GM19238 (cell line): ENCODE measurements at regions not wholly inside any gene's neighbourhood (a gene's known extent, or its start where the extent isn't known, plus 50 kb on each side); places are given as distances from the start of the nearest gene placed in this dataset.

Experiments used
- DNase-seq: peaks from one replicate; pipeline ENCODE4 v3.0.0; 2011; ENCODE audit warnings: low spot score; ENCODE audit not compliant: insufficient read length

DNA sequence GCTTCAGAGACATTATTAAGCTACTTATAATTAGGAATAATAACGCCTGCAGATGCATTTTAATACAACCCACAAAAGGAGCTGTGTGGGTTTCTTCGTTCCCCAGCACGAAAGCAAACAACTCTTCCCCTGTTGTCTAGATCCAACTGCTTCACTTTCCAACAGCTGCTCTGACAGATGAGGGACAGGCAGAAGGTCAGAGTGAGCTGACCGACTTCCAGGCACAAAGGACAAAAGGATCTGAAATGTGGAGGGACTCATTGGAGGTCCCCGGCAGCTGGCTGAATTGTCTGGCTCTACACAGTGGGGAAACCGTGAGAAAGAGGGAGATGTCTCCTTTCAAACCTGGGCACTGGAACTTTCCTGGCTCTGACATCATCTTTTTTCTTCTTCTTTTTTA, 79.1 kb upstream of the ALDH1B1 start:
- no peak for DNase-seq

DNA sequence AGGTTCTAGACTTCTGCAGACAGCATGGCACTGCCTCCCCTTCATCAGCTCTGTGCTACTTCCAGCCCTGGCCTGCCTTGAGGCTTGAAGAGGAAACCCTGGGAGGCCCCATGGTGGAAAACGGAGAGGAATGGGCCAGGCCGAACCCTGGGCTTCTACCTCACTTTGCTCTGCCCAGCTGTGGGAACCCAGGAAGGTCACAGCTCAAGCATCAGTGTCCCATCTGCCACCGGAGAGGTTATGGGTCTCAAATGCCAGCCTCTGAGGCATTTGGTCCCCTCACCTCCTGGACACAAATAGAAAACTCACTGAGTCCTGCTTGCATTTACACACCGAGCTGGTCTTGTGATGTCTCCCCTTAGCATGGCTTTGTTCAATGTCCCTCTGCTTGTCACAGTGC, 80.1 kb upstream of the ALDH1B1 start:
- no peak for DNase-seq

DNA sequence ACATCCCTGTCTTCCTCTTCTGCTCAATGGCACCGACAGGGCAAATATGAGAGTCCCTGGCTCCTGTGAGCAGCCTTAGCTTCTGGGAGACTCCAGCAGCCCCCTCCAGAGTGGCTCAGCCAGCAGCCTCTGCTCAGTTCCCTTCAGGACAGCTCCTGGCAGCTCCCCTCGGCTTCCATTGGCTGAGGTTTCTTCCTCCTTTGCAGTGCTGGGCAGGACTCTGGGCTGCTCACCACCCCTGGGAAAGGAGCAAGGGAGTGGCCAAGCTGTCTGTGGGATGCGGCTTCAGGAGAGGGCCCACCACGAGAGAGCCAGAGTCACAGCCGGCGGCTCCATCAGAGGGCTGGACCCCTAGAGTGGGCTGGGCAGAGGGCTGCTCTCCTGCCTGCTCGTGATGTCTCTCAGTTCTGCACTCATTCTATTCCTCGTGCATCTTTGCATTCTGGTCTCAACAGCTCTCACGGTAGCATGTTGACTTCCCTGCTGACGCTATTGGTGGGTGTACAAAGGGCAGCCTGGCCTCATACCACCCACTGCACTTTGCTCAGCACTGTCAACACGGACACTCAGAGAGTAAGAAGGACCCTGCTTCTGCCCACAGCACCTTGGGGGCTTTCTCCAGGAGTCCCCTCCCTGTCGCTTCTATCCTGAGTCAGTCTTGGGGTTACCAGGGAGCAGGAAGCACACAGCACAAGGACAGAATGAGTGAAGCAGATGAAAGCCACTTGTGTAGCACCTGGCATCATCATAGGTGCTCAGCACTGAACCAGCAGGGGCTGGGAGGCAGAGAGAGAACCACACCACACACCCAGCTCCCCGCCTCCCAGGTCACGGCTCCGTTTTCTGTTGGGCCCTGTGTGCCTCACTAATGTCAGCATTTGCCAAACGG, 80.9 kb upstream of the ALDH1B1 start:
- no peak for DNase-seq

DNA sequence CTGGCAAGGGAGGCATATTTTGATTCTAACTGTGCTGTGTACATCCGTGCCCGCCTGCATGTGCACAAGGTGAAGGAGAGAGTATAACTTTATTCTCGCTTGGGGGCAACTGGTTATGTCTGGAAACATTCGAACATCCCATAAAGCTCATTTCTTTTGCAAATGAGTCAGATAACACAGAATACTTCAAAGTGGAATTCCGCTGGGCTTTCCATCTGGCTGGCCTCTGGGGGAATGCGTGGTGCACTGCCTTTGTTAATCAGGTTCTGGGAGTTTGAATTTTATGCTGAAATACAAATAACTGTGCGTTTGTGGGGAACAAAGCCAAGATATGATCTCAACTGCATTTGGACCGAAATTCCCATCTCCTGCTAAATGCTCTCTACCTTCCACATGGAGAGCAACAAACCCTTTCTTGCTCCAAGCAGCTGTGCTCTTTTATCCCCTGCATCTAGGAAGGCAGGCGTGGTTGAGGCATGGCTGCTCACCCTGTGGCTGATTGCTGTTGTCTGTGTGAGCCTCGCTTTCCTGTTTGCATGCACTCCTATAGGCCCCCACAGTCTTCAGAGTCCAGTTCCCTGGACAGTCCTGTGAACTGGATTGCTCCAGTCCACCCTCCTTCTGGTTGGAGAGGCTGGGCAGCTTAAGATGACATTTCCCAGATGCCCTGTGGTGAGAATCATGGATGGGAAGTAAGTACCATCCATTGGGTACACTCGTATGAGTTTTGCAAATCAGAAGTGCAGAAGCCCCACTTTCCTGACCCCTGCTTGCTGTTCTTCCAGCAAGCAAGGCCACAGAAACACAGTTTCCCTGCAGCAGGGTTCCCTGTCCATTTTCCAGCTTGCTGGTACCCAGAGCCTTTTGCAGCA, 82.9 kb upstream of the ALDH1B1 start:
- DNase-seq, result no peak

DNA sequence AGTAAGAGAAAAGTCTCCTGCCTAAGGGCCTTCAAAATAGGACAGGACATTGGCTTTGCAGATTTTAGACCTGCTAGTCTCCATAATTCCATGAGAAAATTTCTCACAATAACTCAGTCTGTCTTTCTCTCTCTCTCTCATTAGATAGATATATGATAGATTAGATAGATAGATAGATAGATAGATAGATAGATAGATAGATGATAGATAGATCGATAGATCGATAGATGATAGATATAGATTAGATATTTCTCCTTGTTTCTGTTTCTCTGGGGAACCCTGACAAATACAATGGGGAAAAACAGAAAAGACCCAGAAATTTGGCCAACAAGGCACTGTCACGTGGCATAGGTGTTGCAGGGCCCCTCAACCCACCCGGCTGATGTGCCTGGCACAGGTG, 84.4 kb upstream of the ALDH1B1 start:
- no peak for DNase-seq

DNA sequence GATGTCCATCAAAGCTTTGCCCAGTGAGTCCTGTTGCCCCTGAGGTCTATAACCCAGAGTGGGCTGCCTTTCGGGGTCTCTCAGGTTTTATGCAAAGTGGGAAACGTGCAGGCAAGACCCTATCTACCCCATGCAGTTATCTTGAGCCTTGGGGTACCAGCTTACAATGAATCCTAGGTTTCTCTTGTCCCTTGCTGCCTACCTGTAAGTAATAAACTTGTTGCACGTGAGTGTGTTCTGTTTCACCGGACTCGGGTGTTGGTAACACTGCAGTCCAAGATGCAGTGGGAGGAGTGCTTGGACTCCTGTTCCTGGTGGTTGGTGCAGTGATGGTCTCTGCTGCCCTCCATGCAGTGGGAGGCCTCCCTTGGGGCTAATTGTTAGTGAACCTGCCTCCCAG, 85.6 kb upstream of the ALDH1B1 start:
- no peak for DNase-seq

DNA sequence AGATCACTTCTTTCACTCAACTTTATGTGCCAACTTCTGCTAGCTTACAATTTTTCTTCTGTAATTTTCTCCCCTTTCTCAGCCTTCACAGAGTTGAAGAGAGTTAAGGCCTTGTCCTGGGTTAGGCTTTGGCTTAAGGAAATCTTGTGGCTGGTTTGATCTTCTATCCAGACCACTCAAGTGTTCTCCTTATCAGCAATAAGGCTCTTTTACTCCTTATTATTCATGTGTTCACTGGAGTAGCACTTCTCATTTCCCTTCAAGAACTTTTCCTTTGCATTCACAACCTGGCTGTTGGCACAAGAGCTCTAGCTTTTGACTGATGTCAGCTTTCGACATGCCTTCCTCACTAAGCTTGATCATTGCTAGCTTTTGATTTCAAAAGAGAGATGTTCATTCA, 86.9 kb upstream of the ALDH1B1 start:
- DNase-seq, result no peak

DNA sequence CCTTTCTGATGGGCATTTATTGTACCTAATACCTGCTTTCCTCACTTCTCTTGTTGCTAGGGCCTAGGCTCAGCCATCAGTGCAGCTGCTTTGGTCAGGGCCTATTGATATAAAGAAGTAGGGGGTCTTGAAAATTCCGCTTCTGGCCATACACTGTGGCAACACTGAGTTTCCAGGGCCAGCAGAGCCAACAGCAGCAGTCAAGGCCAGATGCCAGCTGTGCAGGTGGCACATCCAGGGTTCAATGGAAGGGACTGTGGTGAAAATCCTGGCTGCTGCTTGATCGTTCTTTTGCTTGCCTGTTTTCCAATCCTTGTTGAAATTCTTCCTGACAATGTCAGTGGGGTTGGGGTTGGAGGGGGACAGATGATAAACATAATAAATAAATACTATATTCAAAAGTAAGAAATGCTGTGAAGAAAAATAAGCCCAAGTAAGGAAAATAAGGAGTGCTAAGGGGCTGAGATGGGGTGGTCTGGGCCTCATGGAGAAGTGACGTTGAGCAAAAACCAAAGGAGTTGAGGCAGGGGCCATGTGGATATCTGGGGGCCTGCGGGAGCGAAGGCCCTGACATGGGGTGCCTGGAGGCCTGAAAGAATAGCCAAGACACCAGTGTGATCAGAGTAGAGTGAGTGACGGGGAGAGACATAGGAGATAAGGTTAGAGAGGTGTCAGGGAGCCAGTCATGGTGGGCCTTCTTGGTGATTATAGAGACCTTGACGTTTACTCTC, 91.0 kb upstream of the ALDH1B1 start:
- DNase-seq, result no peak

DNA sequence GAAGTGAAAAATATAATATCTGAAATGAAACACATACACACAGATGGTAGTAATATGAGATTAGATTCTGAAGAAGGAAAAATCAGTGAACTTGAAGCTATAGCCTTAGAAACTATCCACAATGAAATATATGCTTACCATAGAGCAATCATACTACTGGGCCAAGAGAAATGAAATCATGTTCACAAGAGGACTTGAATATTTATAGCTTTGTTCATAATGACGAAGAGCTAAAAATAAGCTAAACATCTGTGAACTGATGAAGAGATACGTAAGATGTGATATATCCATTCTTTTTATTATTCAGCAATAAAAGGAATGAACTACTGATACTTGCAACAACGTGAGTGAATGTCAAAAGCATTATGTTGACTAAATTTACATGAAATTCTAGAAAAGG, 92.6 kb upstream of the ALDH1B1 start:
- no peak for DNase-seq

DNA sequence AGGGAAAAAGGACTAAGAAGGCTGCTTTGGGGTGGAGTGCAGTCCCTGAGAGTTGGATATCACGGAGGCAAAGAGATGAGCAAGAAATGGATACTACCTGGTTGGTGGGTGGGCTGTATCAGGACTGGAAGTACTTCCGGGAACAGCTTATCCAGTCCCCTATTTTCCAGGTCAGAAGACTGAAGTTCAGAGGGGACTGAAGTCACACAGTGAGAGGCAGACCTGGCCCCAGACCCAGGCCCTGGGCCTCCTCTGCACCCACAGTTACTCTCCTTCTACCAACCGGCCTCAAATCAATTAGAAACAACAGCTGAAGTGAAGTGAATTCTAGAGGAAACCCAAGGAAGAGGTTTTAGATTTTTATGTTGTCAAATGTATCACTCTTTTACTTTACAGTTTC, 93.6 kb upstream of the ALDH1B1 start:
- no peak for DNase-seq

DNA sequence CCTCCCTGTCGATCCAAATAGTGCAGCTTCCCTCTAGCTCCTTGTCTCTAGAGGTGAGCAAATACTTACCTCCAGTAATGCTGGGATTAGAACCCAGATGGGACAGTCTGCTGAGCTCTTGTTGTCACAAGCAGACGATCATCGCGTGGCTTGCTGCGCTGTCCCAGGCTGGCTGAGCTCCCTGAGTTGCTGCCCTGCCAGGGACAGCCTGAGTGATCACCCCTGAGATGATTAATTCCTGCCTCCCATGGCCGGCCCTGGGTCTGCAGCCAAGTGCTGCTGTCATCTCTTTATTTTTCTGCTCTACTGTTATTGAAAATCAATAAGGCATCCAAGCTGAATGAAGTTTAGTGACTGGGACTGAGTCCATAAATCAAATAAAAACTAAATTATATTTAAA, 94.0 kb upstream of the ALDH1B1 start:
- no peak for DNase-seq

DNA sequence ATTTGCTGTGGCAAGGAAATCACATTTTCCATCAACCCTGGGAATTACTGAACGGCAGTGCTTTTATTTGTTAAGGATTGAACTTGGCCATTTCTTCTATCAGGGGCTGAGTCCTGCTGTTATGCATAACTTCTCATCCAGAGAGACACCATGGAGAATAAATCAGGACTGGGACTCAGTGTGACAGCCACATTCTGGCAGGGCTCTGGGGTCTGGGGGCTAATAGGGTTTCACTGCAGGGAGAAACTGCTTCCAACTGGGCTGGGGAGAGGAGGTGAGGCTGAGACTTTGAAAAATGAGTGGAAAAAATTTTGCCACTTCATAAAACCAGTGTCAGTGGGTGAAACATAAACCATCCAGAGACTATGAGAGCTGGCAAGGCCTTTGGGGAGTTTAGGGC, 95.7 kb upstream of the ALDH1B1 start:
- DNase-seq, result no peak

DNA sequence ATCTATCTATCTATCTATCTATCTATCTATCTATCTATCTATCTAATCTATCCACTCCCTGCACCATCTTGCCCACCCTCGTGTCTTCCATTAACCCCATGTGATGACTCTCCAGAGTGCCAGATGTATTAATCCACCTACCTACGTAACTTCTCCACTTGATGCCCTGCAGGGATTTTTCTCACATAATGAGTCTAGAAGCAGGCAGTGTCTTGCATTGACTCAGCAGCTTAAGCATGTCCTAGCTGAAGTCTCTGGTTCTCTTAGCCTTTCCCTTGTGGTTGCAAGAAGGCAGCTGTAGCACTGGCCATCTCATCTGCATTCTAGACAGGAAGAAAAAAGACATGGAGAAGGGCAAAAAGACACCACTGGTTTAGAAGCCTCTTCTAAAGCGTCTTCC, 96.7 kb upstream of the ALDH1B1 start:
- no peak for DNase-seq

DNA sequence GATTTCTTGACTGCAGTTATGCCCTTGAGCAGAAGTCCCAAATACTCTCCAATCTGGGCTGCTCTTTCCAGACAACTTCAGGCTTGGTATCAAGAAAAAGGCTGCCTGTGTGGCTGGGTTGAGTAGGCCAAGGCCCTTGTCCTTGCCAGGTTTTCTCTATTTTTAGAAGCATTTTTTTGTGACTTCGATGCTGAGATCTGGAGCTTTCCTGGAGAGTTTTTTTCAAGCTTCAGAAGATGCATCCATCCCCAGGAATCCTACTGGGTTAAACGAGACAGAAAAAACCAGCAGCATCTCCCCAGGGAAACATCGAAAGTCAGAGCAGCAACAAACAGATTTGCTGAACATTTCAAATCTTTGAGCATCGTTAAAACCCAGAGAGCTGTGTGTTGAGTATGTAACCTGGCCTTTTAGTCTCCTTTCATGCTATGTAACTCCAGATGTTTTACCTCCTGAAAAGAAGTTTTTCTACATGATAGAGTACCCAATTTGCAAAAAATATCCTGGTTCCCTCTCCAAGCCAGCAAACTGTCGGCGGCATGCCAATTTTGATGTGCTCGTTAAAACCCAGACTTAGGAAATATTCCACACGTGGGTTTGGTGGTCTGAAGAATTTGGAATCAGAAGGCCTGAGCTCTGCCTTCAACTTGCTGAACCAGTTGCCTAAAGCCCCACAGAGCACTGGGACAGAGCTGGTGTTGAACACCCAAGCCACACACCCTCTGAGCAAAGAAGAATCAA, 98.1 kb upstream of the ALDH1B1 start:
- no peak for DNase-seq

DNA sequence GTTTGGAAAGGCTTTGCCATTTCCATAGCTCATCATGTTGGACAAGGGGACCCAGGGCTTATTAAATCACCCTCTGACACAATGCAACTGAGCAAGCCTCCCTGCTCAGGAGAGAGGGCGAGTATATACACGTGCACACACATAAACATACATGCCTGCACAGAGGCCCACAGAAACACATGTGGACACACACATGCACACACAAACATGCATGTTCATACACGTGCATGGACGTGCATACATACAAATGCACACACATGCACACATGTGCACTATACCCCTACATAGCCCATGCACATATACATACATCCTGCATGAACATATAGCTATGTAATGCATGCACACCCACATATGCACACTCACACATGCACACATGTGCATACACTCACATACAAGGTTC, 99.5 kb upstream of the ALDH1B1 start:
- DNase-seq, result no peak

DNA sequence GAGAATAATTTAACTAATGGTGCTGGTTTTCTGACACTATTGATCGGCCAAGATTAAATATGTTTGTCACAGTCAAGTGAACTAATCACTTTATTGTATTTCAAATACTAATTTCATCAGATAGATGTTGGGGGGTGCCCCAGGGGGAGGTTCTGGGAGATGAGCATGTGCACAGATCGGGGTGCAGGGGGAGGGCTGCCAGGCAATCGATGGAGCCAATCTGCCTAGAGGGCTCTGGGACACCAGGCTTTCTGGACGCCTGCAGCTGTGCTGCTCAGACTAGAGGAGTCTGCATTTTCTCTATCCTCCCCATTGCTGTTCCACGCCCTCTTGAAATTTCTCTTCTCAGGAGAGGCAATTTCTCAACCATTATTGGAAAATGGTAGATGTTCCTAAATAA, 100.0 kb upstream of the ALDH1B1 start:
- no peak for DNase-seq

DNA sequence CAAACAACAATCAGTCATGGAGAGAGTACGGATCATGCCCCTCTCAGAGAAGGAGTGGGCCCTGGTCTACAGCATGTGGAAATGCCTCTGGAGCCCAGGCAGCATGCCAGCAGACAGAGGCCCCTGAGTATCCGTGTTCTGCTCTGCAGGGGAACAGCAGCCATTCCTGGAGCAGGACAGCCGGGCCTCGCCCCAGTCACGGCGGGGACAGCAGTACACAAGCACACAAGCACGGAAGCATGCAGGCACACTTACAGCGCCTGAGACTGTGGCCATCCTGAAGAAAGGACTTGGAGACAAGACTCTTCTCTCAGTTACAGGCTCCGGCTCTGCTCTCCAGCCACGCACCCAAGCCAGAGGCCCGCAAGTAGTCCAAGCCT, 102.6 kb upstream of the ALDH1B1 start:
- DNase-seq, result no peak

DNA sequence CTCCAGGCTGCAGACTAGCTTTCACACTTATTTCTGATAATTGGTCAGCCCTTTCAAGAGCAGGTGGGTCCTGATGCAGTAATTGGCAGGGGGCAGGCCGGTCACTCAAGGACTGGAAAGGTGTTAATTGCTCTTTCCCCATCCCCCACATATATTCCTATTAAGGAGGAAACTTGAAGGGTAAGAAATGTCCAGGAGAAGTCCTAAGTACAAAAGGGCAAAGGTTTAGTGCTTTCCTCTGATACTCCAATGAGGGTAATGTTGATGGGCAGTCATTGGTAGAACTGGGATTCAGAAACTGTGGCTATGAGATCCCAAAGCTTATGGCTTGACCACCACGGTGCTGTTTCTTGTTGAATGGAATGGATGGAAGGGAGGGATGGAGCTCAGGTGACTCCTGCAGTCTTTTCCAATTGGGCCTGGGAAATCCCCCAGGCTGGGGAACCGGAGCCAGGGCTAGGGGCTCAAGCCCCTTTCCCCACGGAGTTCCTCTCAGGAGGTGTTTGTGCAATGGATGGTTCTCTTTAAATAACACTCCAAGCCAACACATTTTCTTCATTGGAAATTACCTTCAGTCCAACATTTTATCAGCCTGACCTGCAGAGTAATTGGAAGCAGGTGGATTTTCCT, 103.2 kb upstream of the ALDH1B1 start:
- no peak for DNase-seq

DNA sequence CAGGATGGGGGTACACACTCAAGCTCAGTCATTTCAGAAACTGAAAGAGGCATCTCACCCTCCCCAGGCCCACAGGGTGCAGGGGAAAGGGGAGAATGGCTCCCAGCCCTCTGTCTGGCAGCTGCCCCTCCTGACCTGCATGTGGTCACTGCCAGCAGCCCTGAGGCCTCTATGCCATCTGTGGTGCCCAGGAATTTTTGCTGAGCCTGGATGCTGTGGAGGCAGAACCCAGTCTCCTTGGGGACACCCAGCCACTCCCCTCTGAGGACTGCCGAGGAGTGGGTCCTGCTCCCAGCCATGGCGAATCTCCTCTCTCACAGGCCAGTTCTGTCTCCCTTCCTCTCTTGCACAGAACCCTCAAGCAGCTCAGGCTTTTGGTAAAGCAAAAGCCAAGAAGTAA, 104.0 kb upstream of the ALDH1B1 start:
- no peak for DNase-seq

DNA sequence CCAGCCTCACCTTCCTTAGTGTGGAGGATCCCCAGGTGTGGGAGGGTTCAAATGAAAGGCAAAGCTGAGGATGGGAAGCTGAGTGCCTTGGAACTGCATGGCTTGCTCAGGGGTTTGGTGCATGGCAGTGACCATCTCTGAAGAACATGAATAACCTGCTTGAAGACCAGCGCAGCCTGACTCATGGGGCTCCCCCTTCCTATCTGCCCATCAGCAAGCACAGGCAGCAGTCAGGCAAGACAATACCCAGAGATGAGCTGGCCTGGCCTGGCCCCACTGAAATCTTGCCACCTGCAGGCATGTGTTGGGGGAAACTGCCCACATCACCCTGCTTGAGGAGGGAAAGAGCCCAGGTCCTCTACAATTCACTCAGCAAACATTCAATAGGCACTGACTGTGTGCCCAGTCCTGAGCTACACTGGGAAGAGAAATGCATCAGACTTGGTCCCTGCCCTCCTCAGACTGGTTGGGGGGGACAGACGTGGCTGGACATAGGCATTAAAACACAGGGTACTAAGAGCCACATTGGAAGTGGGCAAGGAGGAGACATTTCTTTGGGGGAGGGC, 105.0 kb upstream of the ALDH1B1 start:
- DNase-seq, result no peak

DNA sequence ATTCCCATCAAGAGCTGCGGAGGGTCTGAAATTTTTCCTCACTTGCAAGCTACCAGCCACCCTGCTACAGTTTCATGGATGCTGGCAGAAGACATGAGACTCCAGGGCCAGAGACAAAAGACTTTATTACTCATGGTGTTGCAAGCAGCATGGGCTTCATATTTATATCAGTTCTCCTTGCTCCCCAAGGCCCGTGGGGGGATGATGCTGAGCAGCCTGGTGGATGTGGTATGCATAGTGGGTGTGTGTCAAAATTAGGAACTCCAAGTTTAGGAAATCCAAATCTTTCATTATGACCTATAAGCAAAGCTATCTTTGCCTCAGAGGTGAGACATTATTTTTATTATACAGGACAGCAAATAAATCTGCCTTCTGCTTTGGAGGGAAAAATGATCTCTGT, 105.7 kb upstream of the ALDH1B1 start:
- DNase-seq, result no peak
